Activated CD8-positive, alpha-beta memory T cell treated with anti-CD3 and anti-CD28 coated beads for 1 hour (primary cell): ENCODE measurements at regions not wholly inside any gene's neighbourhood (a gene's known extent, or its start where the extent isn't known, plus 50 kb on each side); places are given as distances from the start of the nearest gene placed in this dataset.

Experiments
- DNase-seq, 2 donors: peaks; one replicate each; pipeline ENCODE4 v3.0.0-alpha.2; 2020; ENCODE audit warnings: low read depth in 1 of 2; ENCODE audit errors: extremely low read depth in 1 of 2

DNA sequence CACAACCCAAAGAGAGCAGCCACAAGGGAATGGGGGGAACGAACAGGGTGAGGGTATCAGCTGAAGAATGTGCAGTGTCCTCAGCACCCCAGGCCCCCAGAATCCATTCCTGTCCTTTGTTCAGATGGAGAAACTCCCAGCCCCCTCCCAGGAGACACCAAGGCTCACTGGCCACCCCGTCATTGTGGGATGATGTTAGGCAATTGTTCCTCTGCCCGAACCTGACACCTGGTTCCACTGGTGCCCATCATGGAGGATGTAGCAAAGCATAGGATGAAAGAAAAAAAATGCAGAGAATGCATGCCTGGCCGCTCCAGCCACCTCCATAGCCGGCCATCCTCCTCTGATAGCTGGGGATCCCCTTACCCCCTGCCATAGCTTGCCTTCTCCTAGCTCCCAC lies 197.3 kb upstream of the TWIST2 start:
- DNase-seq, result no peak

DNA sequence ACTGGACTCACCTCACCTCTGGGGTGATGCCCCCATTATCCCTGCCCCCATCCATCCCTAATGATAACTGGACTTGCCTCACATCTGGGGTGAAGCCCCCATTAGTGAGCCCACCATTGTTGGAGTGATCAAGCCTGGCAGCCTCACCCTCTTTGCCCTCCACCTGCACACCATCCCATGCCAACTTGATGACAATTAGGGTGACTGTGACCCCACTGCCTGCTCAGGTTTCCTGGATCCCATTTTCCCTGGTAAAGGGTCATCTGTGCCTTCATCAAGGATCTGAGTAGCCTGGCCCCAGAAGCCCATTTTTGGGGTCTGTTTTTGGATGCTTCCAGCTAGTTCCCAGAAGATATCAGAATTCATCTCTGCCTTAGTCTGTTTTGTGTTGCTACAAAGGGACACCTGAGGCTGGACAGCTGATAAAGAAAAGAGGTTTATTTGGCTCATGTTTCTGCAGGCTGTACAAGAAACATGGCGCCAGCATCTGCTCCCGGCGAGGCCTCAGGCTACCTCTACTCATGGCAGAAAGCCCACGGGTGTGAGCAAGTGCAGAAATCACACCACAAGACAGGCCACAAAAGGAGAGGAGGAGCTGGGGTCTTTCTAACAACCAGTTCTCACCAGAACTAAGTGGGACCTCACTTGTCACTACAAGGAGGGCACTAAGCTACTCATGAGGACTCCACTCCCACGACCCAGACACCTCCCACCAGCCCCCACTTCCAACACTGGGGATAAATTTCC lies 196.4 kb upstream of the TWIST2 start:
- DNase-seq, result no peak

DNA sequence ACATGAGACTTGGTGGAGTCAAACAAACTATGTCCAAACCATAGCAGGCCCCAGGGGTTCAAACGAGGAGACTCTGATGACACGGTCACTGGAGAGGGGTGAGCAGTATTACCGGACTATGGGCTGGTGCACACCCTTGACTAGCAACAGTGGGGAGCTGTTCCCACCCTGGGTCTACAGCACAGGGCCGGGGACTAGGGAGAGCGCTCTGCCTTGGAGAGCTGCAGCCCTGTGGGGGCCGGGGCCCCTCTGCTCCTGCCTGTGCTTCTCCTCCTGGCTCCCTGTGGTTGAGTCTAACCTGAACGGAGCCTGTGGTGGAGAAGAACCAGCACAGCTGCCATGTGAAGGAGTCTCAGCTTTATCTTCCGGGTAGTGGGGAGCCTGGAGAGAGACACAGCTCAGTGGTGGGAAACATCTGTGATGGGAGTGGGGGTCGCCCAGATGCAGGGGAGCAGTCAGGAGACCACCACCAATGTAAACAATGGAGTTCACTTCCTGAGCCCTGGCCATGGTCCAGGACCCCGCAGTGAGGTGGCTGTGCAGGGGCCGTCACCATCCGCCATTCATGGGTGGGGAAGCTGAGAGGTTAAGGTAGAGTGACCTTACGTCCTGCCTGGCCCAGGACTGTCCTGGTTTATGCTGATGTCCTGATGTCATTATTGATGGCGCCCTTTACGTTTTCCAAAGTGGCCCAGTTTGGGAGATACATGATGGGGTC lies 195.7 kb upstream of the TWIST2 start:
- DNase-seq, result no peak

DNA sequence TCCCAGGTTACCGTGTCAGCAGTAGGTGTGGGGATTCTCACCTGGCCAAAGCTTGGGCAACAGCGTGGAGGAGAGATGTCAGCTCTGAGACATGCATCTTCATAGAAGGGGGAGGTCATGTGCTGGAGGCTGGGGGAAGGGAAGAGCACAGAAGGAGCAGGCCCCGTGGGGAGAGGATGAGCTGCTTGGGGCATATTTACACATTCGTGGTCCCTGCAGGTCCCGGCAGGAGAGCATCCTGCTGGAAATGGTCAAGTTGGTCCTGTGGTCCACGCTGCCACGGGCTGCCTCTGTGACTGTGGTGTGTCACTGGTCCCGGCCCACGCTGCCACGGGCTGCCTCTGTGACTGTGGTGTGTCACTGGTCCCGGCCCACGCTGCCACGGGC lies 195.1 kb upstream of the TWIST2 start:
- no peak for DNase-seq

DNA sequence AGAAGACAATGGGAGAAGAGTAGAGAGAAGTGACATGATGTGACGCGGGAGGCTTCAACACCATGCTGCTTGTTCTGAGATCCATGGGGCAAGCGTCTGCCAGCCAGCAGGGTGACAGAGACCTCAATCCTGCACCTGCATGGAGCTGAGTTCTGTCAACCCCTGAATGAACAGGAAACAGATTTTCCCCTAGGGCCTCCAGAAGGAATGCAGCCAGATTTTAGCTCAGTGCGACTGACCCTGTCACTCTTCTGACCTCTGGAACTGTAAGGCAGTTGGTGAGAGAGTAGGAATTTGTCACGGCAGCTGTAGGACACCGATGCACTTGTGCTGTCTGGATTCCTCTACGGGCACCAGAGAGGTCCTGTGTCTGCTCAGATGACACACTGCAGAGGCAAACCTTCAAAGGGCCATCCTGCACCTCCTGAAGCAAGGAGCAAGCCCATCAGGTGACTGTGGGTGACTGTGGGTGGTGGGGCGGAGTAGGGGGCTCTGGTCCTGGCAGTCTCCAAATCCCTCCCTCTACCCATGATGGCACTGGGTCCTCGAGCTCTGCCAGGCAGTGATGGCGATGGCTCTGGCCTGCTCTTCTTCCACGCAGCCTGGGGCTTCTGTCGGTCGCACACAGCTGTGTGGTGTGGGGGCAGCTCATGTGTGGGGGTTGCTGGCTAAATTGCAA lies 194.3 kb upstream of the TWIST2 start:
- no peak for DNase-seq

DNA sequence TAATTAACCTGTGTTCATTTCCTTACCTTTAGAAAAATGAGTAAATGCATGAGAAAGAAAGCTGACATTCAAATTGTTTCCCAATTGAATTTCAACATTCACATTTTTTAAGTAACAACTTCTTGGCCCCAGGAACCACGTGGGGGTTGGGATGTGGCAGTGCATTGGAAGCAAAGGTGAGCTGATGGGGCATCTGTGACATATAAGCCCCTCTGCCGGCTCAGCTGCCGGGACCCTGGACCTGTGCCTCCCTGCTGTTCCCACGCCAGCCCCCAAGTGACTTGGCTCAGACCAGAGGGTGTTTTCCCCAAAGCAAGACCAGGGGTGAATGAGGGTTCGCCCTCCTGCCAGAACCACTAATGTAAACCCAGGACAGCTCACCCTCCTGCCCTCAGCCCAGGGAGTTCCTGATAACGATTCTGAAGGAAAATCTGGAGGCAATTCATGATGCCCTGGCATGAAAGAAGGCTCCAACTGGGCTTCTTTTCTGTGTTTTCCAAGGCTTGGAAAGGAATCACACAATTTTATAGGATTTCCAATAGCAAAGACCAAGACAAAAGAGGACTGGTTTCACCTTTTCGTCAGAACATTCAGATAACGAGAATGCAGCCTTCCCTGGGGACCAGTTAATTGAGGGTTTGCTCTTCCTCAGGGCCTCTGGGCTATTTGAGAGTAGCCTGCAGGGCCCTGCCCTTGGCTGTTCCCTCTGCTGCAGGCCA lies 193.2 kb upstream of the TWIST2 start:
- no peak for DNase-seq

DNA sequence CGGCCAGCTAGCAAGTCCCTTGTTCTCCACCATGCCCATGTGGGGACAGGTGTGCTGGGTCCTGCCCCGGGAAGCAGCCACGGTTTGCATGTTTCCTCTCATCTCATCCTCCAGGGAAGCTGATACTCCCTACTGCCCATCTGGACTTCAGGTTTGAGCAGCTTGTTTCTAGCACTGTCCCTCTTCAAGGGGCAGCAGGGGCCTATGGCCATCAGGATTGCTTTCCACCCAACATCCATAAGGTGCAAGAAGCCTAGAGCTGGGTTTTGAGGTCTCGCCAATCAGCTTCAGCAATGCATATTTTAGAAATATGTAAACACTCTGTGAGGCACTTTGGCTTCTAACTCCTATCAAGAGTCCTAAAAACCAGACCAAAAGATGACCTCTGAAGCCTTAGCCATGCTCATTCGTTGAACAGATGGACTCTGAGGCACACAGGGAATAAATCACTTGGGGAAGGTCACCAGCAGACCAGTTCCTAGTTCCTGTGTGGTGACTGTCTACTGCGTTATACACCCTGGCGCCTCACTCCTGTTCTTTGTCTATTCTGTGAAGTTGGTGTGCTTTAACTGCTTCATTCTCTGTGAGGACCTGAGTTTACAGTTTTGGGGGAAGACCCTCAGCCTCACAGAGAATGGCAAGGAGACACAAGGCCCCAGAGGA lies 192.6 kb upstream of the TWIST2 start:
- no peak for DNase-seq

DNA sequence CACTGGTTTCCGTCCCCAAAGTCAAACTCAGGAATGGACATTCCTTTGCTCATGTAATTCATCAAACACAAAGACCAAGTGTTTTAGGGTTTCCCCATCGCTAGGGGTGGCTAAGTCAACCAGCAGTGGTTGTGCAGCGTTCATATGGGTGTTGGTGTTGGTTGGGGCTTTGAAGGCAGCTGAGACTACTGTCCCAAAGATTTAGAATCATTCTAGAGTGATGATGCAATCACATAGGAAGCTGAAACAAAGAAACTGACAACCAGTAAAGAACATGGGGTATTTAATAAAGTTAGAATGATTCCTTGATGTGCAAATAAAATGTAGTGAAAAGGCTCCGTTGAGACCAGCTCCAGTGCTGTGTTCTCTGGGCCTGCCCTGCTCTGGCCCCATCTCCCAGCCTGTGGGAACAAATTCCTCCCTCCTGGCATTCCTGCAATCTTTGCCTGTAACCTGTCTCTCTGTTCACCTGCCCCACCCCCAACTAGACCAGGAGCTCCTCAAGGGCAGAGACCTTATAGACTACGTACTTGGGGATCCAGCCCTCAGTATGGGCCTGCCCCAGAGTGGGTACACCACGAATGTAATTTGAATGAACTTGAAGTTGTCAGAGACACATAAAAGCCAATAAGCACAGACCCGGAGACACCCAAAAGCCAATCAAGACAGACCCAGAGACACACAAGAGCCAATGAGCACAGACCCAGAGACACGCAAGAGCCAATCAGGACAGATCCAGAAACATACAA lies 191.7 kb upstream of the TWIST2 start:
- no peak for DNase-seq

DNA sequence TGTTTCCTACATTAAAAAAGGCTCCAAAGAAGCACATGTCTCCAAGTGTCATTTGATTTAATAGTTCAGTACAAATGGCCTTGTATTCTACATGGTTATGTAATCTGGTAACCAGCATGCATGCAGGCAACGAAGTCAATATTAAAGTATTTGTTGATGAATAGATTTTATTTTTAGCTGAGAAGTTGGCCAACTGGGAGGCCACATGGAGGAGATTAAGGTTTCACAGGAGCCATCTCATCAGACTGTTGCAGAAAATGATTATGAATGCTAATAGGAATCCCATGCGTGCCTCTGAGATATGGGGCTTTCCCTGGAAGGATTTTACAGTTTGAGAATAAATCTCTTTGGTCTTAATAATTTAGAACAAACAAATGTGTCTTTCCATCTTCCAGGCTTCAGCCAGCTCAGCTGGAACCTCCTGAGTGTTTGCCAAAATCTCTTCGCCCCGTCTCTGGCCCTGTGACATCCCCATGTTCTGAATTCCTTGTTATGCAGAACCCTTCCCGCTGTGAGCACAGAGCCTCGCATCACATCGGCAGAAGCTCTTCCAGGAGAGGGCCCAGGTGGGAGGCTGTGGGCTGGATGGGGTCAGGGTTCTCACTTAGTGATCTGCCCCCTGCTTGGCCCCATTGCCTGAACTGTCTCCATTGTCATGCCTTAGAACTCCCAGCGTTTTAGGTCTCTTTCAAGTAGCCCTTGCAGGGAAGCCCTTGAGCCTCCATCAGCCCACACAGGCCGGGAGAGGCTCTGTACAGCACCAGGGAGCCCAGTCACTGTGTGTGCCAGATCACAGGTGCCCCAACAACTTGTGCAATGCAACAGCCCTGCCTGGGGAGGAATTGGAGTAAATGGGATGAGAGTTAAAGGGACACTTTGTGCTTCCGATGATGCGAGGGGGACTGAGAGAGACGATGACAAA lies 190.5 kb upstream of the TWIST2 start:
- DNase-seq, result no peak

DNA sequence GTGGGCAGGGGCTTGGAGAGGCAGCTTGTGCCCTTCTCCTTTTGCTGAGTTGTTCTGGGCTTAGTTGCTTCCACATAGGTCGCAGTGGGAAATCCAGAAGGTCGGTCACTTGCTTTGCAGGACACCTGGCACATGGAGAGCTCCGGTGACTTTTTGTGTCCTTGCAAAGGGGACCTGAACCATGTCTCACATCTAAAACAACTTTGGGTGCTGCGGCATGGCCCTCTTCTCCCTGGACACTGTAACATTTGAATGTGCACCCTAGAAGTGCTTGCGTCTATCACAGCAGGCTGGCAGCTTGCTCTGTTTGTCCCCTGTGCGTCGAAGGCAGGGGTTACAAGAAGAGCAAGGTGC lies 189.9 kb upstream of the TWIST2 start:
- DNase-seq, result no peak

DNA sequence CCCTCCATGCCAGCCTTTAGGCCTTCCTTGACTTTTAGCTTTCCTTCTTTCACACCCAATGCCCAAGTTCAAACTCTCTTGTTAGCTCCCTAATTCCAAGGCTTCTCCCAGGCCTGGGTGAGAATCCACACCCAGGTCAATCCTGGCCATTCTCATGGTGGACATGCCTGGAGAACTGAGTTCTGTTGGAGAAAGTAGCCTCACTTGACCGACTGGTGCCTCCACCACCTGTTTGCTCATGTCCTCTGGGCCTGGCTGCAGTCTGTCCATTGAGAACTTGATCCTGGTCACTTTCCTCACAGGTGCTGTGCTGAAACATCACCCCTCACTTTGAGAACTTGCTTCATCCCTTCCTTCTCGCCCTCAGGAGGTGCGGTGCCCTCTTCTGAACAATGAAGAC lies 189.1 kb upstream of the TWIST2 start:
- DNase-seq, result no peak

DNA sequence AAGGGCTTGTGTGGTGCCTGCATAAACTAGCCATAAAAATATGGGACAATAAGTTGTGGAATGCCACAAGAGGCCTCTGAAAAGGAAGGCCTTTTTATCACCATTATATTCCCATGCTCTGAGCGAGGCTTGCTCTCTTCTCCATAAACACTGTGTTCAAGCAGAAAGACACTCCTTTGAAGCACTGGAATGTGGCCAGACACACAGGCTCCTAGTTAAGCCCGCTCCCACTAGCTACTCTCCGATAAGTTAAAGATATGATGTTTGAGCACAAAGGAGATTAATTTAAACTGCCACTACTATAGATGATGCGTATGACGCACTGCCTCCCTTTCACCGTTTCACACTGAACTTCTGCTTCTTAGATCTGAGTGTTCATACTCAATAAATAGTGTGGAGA lies 188.7 kb upstream of the TWIST2 start:
- no peak for DNase-seq

DNA sequence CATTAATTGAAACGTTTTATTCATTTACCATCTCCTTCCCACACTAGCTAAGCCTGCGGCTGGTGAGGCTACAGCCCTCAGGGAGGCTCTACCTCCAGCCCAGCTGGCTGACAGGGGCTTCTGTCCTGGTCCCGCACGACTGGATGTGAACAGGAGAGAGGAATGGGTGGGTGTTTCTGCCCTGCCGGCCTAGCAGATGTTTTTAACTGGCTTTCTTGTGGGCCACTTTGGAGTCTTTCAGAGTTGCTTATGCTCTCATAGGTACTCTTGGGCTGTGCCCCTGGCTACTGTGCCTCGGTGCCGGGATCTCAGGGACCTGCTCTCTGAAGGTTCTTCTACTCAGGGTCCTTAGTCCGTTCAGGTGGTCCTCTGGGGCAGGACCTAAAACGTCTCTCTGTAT lies 184.3 kb upstream of the TWIST2 start:
- DNase-seq, result no peak

DNA sequence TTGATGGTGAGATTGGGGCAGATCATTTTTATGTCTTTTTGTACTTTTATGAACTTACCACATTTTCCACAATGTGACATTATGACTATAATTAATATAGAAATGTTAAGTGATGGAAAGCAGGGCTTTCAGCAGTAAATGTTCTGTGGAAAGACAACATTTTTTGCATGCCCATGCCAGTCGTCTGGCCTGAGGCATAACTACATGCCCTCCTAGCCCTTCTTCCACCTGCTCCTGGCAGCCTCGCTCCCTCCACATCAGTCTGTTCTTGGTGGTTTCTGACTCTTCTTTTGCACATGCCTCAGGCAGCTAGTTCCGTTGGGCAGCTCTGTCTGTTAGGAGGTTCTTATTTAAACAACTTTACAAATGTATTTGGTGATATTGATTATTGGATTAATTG lies 182.0 kb upstream of the TWIST2 start:
- no peak for DNase-seq

DNA sequence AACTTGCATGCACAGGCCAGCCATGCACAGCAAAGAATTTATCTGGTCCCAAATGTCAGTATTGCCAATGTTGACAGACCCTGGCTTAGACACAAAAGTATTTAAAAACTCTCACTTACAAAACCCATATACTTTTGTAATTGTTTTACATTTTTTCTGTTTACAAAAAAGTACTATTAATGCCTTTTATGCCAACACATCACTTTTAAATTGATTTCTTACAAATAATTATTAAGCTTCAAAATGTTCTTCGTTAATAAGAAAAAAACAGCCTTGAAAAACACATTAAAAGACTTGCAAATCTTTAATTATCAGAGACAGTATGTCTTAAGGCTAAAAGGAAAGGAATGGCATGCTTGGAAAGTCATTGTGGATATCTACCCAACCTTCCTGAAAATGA lies 181.3 kb upstream of the TWIST2 start:
- DNase-seq, result no peak

DNA sequence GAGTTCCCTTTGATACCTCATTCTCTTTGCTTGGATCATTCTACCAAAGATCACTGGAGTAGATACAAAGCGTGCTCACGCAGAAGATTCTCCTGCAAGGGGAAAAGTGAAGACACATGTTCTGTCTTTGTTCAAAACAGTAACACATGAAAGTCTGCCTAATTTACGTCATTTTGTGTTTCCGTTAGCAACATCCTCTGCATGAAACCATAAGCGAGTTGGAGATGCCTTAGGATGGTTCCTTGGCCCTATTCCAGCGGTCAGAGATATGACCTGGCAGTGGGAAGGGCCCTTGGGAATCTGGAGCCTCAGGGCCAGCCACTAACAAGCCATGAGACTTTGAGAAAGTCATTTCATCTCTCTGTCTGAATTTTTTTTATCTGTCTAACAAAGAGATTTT lies 180.9 kb upstream of the TWIST2 start:
- DNase-seq, result no peak

DNA sequence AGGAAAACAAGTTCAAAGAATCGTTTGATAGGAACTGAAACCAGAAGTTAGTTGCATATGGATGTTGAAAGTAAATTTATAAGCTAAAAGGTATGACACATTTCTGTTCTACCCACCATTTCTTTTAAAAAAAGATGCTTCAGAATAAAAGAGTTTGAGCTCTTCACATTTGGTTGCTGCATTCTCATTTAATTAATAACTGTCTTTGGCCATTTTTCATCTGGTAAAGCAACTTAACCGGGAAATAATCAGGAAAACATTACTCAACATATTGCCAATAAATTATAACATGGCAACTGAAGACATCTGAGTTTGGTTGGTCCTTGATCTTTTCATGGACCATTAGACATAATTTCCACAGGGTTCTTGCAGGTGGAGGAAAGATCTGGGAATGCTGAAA lies 180.2 kb upstream of the TWIST2 start:
- DNase-seq, result no peak

DNA sequence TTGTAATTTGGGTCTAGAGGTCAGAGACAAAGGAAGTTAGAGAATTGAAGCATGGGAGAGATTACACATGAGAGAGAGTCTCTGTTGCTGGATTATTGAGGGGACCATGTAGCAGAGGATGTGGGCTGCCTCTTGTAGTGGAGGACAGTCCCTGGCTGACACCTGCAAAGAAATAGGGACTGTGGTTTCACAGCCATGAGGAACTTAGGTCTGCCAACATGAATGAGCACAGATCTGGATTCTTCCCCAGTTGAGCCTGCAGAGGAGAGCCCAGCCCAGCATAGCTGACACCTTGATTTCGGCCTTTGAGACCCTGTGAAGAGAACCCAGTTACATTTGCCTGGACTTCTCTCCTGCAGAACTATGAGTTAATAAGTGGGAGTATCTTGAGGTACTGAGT lies 179.5 kb upstream of the TWIST2 start:
- DNase-seq, result no peak

DNA sequence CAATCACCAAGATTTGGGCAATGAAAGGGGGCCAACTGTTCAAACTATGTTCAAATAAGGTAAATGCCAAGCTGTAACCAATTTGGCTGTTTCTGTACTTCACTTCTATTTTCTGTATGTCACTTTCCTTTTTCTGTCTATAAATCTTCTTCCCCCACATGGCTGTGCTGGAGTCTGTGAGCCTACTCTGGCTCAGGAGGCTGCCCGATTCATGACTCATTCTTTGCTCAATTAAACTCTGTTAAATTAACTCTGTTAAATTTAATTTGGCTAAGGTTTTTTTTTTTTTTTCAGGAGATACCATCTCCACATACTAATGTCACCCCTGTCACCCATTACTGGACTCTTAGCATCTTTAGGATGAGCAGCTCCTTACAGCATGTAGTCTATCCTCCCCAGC lies 178.8 kb upstream of the TWIST2 start:
- no peak for DNase-seq
